ENCODE measurements at regions not wholly inside any gene's neighbourhood (a gene's known extent, or its start where the extent isn't known, plus 50 kb on each side); places are given as distances from the start of the nearest gene placed in this dataset.

GRCh38 chr2:168378960-168379669 lies 77.0 kb upstream of the CERS6 start:
- no peak for TF ChIP-seq CTCF (IDR thresholded peaks at IDR 0.05; ENCODE audit: unreplicated experiment in 3 of 3)
- H3K27me3 Mint-ChIP-seq (ENCODE audit: low read depth), result no peaks in the 10 kb centered on the region
- H3K27ac Mint-ChIP-seq, result no peak overlapping the region
- no peak overlapping the region for H3K4me3 Mint-ChIP-seq
- peaks cover 41% of the 10 kb centered on the region for H3K9me3 Mint-ChIP-seq
- no peaks in the 10 kb centered on the region for H3K4me1 Mint-ChIP-seq
- H3K36me3 Mint-ChIP-seq (ENCODE audit: low read depth), result no peaks in the 10 kb centered on the region

GRCh38 chr2:168380500-168380899 lies 75.6 kb upstream of the CERS6 start:
- Mint-ChIP-seq H3K4me1 (no peaks in the 10 kb centered on the region), H3K27me3 (ENCODE audit: low read depth) (no peaks in the 10 kb centered on the region), H3K27ac (no peak overlapping the region), H3K9me3 (peaks cover 37% of the 10 kb centered on the region), H3K36me3 (ENCODE audit: low read depth) (no peaks in the 10 kb centered on the region), H3K4me3 (no peak overlapping the region)
- no peak for TF ChIP-seq CTCF (IDR thresholded peaks at IDR 0.05; ENCODE audit: unreplicated experiment in 3 of 3)

GRCh38 chr2:168392024-168392423 lies 64.0 kb upstream of the CERS6 start:
- no peaks in the 10 kb centered on the region for H3K36me3 Mint-ChIP-seq (ENCODE audit: low read depth)
- no peak for TF ChIP-seq CTCF (IDR thresholded peaks at IDR 0.05; ENCODE audit: unreplicated experiment in 3 of 3)
- no peak overlapping the region for H3K4me3 Mint-ChIP-seq
- H3K27me3 Mint-ChIP-seq (ENCODE audit: low read depth), result no peaks in the 10 kb centered on the region
- no peak overlapping the region for H3K27ac Mint-ChIP-seq
- peaks cover 7% of the 10 kb centered on the region for H3K4me1 Mint-ChIP-seq
- peaks cover 3% of the 10 kb centered on the region for H3K9me3 Mint-ChIP-seq

- H3K4me1 Mint-ChIP-seq, result peaks cover 7% of the 10 kb centered on the region
- H3K36me3 Mint-ChIP-seq (ENCODE audit: low read depth), result no peaks in the 10 kb centered on the region
- no peak overlapping the region for H3K27ac Mint-ChIP-seq
- no peak overlapping the region for H3K4me3 Mint-ChIP-seq
- H3K9me3 Mint-ChIP-seq, result no peaks in the 10 kb centered on the region
- no peak for TF ChIP-seq CTCF (IDR thresholded peaks at IDR 0.05; ENCODE audit: unreplicated experiment in 3 of 3)
- no peaks in the 10 kb centered on the region for H3K27me3 Mint-ChIP-seq (ENCODE audit: low read depth)
Observed at GRCh38 chr2:168392797-168393196, 63.3 kb upstream of the CERS6 start.

- Mint-ChIP-seq H3K27ac (no peak overlapping the region), H3K4me1 (peaks cover 7% of the 10 kb centered on the region), H3K4me3 (no peak overlapping the region), H3K27me3 (ENCODE audit: low read depth) (no peaks in the 10 kb centered on the region), H3K9me3 (no peaks in the 10 kb centered on the region), H3K36me3 (ENCODE audit: low read depth) (no peaks in the 10 kb centered on the region)
- no peak for TF ChIP-seq CTCF (IDR thresholded peaks at IDR 0.05; ENCODE audit: unreplicated experiment in 3 of 3)
Observed at GRCh38 chr2:168394262-168394661, 61.8 kb upstream of the CERS6 start.

GRCh38 chr2:168396131-168396530 lies 59.9 kb upstream of the CERS6 start:
- peaks cover 2% of the 10 kb centered on the region for H3K9me3 Mint-ChIP-seq
- peak overlapping the region; percentile 31 to 80 (median 72) for H3K27ac Mint-ChIP-seq
- H3K4me3 Mint-ChIP-seq, result no peak overlapping the region
- peaks cover 2% of the 10 kb centered on the region for H3K27me3 Mint-ChIP-seq (ENCODE audit: low read depth)
- no peak for TF ChIP-seq CTCF (IDR thresholded peaks at IDR 0.05; ENCODE audit: unreplicated experiment in 3 of 3)
- peaks cover 11% of the 10 kb centered on the region for H3K4me1 Mint-ChIP-seq
- no peaks in the 10 kb centered on the region for H3K36me3 Mint-ChIP-seq (ENCODE audit: low read depth)
